Memory B cell (primary cell): ENCODE measurements at regions not wholly inside any gene's neighbourhood (a gene's known extent, or its start where the extent isn't known, plus 50 kb on each side); places are given as distances from the start of the nearest gene placed in this dataset.

ENCODE experiments used
- ATAC-seq: fragments of 150-1000 bp; cut with Tn5 transposase; 2 replicates; pipeline ENCODE4 v1.10.0; 2021; ENCODE audit warnings: low read depth, mild to moderate bottlenecking, moderate library complexity
- DNase-seq, 2 donors: peaks; one replicate each; pipeline ENCODE4 v3.0.0; 2022; ENCODE audit warnings: low spot score in 2 of 2
- H3K27ac Mint-ChIP-seq: one replicate; pipeline ENCODE4 v1.8.0; 2022; ENCODE audit warnings: mild to moderate bottlenecking, moderate library complexity, mixed read lengths
- H3K27me3 Mint-ChIP-seq: one replicate; pipeline ENCODE4 v1.8.0; 2022; ENCODE audit warnings: mixed read lengths
- H3K36me3 Mint-ChIP-seq: one replicate; pipeline ENCODE4 v1.8.0; 2022; ENCODE audit warnings: mild to moderate bottlenecking, mixed read lengths
- H3K4me1 Mint-ChIP-seq: one replicate; pipeline ENCODE4 v1.8.0; 2022; ENCODE audit warnings: mixed read lengths
- H3K4me3 Mint-ChIP-seq: one replicate; pipeline ENCODE4 v1.8.0; 2022; ENCODE audit warnings: mild to moderate bottlenecking, moderate library complexity, mixed read lengths
- H3K9me3 Mint-ChIP-seq: one replicate; pipeline ENCODE4 v1.8.0; 2022; ENCODE audit warnings: mixed read lengths

- Mint-ChIP-seq H3K27ac (no peak overlapping the region), H3K36me3 (no peaks in the 10 kb centered on the region), H3K27me3 (no peaks in the 10 kb centered on the region), H3K9me3 (no peaks in the 10 kb centered on the region), H3K4me1 (no peaks in the 10 kb centered on the region), H3K4me3 (no peak overlapping the region)
- ATAC-seq (no peak), DNase-seq (no peak)
Measured at GRCh38 chr18:72470391-72470790, 73.8 kb downstream of the CBLN2 start.

- no peaks in the 10 kb centered on the region for H3K27me3 Mint-ChIP-seq
- ATAC-seq, result no peak
Measured at GRCh38 chr18:72468021-72468710, 76.0 kb downstream of the CBLN2 start.

DNA sequence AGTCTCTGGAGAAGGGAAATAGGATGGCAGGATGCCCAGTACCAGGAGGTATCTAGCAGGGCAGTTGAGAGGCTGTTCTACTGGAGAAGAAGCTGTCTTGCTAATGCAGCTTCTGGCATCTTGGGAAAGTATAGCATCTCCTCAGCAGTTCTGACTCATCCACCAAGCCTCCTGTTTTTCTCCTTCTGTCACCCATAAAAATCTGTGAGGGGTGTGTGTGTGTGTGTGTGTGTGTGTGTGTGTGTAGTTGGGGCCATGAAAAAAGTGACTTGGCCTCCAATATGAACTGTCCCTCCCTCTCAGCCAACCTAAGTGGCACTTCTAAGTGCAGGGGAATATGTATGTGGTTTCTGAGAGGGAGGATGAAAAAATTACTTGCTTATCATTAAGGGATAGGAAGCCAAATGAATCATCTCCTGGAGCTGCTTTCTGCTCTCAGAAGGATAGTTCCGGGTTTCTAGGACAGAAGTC, 83.9 kb downstream of the CBLN2 start:
- no peak for DNase-seq
- Mint-ChIP-seq H3K27ac (no peak overlapping the region), H3K36me3 (no peaks in the 10 kb centered on the region), H3K9me3 (peaks cover 2% of the 10 kb centered on the region), H3K27me3 (no peaks in the 10 kb centered on the region), H3K4me3 (no peak overlapping the region), H3K4me1 (no peaks in the 10 kb centered on the region)
- ATAC-seq, result no peak

More at GRCh38 chr18:72468021-72468710, 76.0 kb downstream of the CBLN2 start:
- no peak for DNase-seq
- Mint-ChIP-seq H3K4me1 (no peaks in the 10 kb centered on the region), H3K36me3 (no peaks in the 10 kb centered on the region), H3K9me3 (peaks cover 2% of the 10 kb centered on the region), H3K4me3 (no peak overlapping the region), H3K27ac (no peak overlapping the region)

GRCh38 chr18:72458271-72458670, 85.9 kb downstream of the CBLN2 start:
- Mint-ChIP-seq H3K36me3 (no peaks in the 10 kb centered on the region), H3K27me3 (no peaks in the 10 kb centered on the region), H3K9me3 (no peaks in the 10 kb centered on the region), H3K4me1 (no peaks in the 10 kb centered on the region), H3K4me3 (no peak overlapping the region), H3K27ac (no peak overlapping the region)
- no peak for ATAC-seq
- DNase-seq, result no peak

DNA sequence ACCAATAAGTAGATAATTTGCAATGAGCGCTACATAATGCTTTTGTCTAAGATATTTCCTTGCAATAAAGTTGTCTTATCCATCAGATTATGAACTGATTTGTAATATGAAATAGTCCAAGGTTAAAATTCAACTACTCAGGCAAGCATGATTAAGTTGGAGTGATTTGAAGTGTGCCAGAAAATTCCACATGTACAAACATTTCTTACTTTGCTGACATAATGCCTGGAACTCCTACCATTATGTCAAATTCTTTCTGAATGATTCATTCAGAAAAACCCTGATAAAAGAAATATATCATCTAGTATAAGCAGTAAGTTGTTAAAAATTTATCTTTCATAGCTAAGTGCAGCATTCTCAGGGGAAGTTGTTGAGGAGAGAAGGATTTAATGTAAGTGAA, 87.3 kb downstream of the CBLN2 start:
- no peaks in the 10 kb centered on the region for H3K4me1 Mint-ChIP-seq
- DNase-seq (no peak), ATAC-seq (no peak)
- no peak overlapping the region for H3K27ac Mint-ChIP-seq
- no peaks in the 10 kb centered on the region for H3K27me3 Mint-ChIP-seq
- H3K36me3 Mint-ChIP-seq, result no peaks in the 10 kb centered on the region
- H3K4me3 Mint-ChIP-seq, result no peak overlapping the region
- peaks cover 2% of the 10 kb centered on the region for H3K9me3 Mint-ChIP-seq

GRCh38 chr18:72452328-72452727, 91.8 kb downstream of the CBLN2 start:
- H3K27me3 Mint-ChIP-seq, result no peaks in the 10 kb centered on the region
- DNase-seq (no peak), ATAC-seq (no peak)
- H3K4me3 Mint-ChIP-seq, result no peak overlapping the region
- no peak overlapping the region for H3K27ac Mint-ChIP-seq
- H3K4me1 Mint-ChIP-seq, result no peaks in the 10 kb centered on the region
- no peaks in the 10 kb centered on the region for H3K36me3 Mint-ChIP-seq
- peaks cover 2% of the 10 kb centered on the region for H3K9me3 Mint-ChIP-seq

DNA sequence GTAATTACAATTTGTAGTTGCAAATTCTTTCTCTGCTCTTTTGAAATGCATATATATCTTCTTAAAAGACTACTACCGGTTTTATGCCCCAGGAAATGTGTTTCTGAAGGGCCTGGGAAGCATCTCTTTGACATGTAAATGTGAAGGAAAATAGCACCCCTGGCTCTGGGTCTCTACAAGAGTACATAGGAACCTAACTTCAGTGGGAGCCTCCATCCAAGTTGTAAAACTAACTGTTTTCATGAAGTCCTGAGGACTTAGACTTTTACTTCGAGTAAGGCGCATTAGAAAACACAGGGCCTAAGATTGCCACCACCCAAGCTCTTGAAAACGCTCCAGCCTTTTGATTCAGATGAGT, 99.4 kb downstream of the CBLN2 start:
- Mint-ChIP-seq H3K36me3 (no peaks in the 10 kb centered on the region), H3K27ac (no peak overlapping the region), H3K4me1 (no peaks in the 10 kb centered on the region), H3K9me3 (no peaks in the 10 kb centered on the region), H3K27me3 (no peaks in the 10 kb centered on the region), H3K4me3 (no peak overlapping the region)
- DNase-seq (no peak), ATAC-seq (no peak)

DNA sequence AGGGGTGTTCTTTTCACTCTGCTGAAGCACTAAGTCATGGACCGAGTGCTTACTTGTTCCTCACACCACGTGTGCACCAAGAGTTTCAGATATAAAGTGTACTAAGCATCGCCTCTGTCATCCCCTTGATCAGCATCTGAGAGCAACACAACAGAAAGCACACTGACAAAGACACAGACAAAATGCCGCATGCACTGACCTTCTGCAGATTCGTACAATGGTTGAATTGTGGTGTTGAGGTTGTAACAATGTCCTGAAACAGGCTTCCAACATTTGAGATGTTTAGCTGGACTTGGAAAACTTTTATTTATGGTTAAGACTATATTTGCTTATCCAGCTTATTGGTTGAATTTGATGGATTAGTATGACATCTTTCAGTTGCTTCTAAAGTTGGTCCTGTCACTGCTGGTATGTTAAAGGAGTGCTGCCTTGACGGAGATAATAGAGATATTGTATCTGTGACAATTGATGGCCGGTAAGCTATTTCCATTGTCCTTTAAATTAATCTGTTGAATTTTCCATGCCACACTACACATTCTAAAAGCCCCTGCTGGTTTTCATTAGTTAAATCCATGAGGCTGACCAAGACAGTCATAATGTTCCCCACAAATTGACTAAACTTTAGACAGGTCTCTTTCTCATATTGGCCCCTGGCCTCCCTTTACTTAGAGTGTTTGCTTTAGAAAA, 99.9 kb downstream of the CBLN2 start:
- Mint-ChIP-seq H3K4me3 (no peak overlapping the region), H3K27ac (no peak overlapping the region), H3K9me3 (no peaks in the 10 kb centered on the region)

GRCh38 chr18:72436401-72436800, 107.7 kb downstream of the CBLN2 start:
- no peak overlapping the region for H3K4me3 Mint-ChIP-seq

More for the DNA sequence above, 99.9 kb downstream of the CBLN2 start:
- Mint-ChIP-seq H3K36me3 (no peaks in the 10 kb centered on the region), H3K27me3 (no peaks in the 10 kb centered on the region), H3K4me1 (no peaks in the 10 kb centered on the region)
- no peak for DNase-seq
- no peak for ATAC-seq

DNA sequence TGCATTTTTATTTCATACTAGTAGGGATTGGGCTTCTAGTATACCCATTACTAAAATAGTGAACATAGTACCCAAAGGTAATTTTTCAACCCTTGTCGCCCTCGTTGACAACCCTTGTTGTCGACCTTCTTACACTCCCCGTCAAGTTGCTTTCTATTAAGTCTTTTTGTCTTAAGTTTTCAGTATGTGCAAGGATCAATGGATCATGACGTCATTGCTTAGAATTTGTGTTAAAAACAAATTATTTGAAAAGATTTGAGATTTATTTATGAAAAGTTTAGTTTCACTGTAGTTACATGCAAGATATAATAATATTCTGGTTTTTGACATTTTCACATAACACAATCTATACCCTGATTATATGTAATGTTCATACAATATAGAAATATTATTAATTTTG, 110.4 kb downstream of the CBLN2 start:
- Mint-ChIP-seq H3K27me3 (peaks cover 1% of the 10 kb centered on the region), H3K36me3 (no peaks in the 10 kb centered on the region), H3K9me3 (peaks cover 6% of the 10 kb centered on the region), H3K27ac (no peak overlapping the region), H3K4me1 (no peaks in the 10 kb centered on the region), H3K4me3 (no peak overlapping the region)
- no peak for DNase-seq
- no peak for ATAC-seq

More at GRCh38 chr18:72436401-72436800, 107.7 kb downstream of the CBLN2 start:
- no peaks in the 10 kb centered on the region for H3K4me1 Mint-ChIP-seq
- H3K9me3 Mint-ChIP-seq, result peaks cover 3% of the 10 kb centered on the region
- DNase-seq (no peak), ATAC-seq (no peak)
- H3K27me3 Mint-ChIP-seq, result peaks cover 1% of the 10 kb centered on the region
- no peak overlapping the region for H3K27ac Mint-ChIP-seq
- H3K36me3 Mint-ChIP-seq, result no peaks in the 10 kb centered on the region

DNA sequence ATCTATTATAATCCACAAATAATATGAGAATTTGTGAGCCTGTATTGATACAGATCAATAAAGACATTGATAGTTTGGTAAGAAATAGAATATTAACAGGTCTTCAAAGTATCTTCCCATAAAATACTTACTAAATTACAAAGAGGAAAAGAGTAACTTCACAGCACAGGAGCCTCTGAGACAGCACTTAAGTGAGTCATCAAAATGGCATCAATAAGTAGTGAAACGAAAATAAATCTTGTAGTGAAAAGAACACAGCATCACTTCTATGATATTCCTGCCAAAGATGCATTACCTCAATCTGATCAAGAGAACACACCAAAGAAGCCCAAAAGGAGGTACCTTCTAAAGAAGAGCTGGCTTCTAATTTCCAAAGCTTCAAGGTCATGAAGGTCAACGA, 116.4 kb downstream of the CBLN2 start:
- Mint-ChIP-seq H3K4me1 (no peaks in the 10 kb centered on the region), H3K4me3 (no peak overlapping the region), H3K27ac (no peak overlapping the region), H3K9me3 (peaks cover 4% of the 10 kb centered on the region), H3K27me3 (no peaks in the 10 kb centered on the region), H3K36me3 (no peaks in the 10 kb centered on the region)
- DNase-seq (no peak), ATAC-seq (no peak)

- Mint-ChIP-seq H3K36me3 (peaks cover 2% of the 10 kb centered on the region), H3K27me3 (no peaks in the 10 kb centered on the region), H3K27ac (no peak overlapping the region), H3K9me3 (peaks cover 3% of the 10 kb centered on the region), H3K4me1 (no peaks in the 10 kb centered on the region), H3K4me3 (no peak overlapping the region)
- ATAC-seq (no peak), DNase-seq (no peak)
Measured at GRCh38 chr18:72419914-72420313, 124.2 kb downstream of the CBLN2 start.

GRCh38 chr18:72412927-72413326, 131.2 kb downstream of the CBLN2 start:
- DNase-seq (no peak), ATAC-seq (no peak)
- peaks cover 3% of the 10 kb centered on the region for H3K9me3 Mint-ChIP-seq
- H3K27ac Mint-ChIP-seq, result no peak overlapping the region
- H3K4me1 Mint-ChIP-seq, result no peaks in the 10 kb centered on the region
- no peaks in the 10 kb centered on the region for H3K36me3 Mint-ChIP-seq
- no peaks in the 10 kb centered on the region for H3K27me3 Mint-ChIP-seq
- H3K4me3 Mint-ChIP-seq, result no peak overlapping the region

DNA sequence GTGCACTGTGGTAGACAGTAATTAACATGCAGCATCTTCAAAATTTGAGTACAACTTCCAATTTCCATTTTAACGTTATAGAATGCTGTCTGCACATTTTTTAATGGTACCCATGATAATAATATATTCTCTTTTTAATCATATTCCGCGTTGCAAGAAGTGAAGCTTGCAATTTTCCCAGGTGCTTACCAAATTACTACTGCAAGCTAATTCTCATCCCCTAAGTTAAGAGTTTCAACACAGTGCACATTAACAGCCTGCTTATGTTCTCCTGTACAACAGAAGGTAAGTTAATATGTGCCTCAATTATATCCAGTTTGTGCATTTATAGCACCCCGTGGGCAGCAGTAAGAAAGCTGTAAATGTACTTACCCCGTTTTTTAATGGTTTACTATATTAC, 132.9 kb downstream of the CBLN2 start:
- Mint-ChIP-seq H3K4me1 (no peaks in the 10 kb centered on the region), H3K4me3 (no peak overlapping the region), H3K36me3 (no peaks in the 10 kb centered on the region), H3K27me3 (no peaks in the 10 kb centered on the region), H3K27ac (no peak overlapping the region), H3K9me3 (peaks cover 6% of the 10 kb centered on the region)
- DNase-seq (no peak), ATAC-seq (no peak)

GRCh38 chr18:72410399-72410798, 133.7 kb downstream of the CBLN2 start:
- no peak for ATAC-seq

More at GRCh38 chr18:72410399-72410798, 133.7 kb downstream of the CBLN2 start:
- peaks cover 6% of the 10 kb centered on the region for H3K9me3 Mint-ChIP-seq
- no peaks in the 10 kb centered on the region for H3K4me1 Mint-ChIP-seq
- no peaks in the 10 kb centered on the region for H3K36me3 Mint-ChIP-seq
- no peaks in the 10 kb centered on the region for H3K27me3 Mint-ChIP-seq
- no peak overlapping the region for H3K27ac Mint-ChIP-seq
- DNase-seq, result no peak
- H3K4me3 Mint-ChIP-seq, result no peak overlapping the region
